KMS-11 (cell line): ENCODE measurements at regions not wholly inside any gene's neighbourhood (a gene's known extent, or its start where the extent isn't known, plus 50 kb on each side); places are given as distances from the start of the nearest gene placed in this dataset.

Source experiments
- H2AFZ ChIP-seq: fragments of 200-600 bp; sonication (generic); 2 replicates; pipeline ENCODE4 v1.6.1; 2016; ENCODE audit warnings: antibody characterized with exemption, mixed run types, low read depth
- H3K27ac ChIP-seq: fragments of 200-600 bp; sonication (generic); 2 replicates; pipeline ENCODE4 v1.6.1; 2016; ENCODE audit warnings: mild to moderate bottlenecking, mixed run types
- H3K27me3 ChIP-seq: fragments of 200-600 bp; sonication (generic); 2 replicates; pipeline ENCODE4 v1.6.1; 2017; ENCODE audit warnings: mild to moderate bottlenecking, low read depth, mixed run types, moderate library complexity; ENCODE audit not compliant: insufficient read depth
- H3K36me3 ChIP-seq: fragments of 200-600 bp; sonication (generic); 2 replicates; pipeline ENCODE4 v1.6.1; 2017; ENCODE audit warnings: mild to moderate bottlenecking, mixed run types; ENCODE audit not compliant: insufficient read depth
- H3K4me1 ChIP-seq: fragments of 200-600 bp; sonication (generic); 2 replicates; pipeline ENCODE4 v1.6.1; 2016; ENCODE audit warnings: mild to moderate bottlenecking, low read depth, mixed run types; ENCODE audit not compliant: poor library complexity, severe bottlenecking
- H3K4me2 ChIP-seq: fragments of 200-600 bp; sonication (generic); 2 replicates; pipeline ENCODE4 v1.7.0; 2016; ENCODE audit warnings: mild to moderate bottlenecking, mixed run types
- H3K4me3 ChIP-seq: fragments of 200-600 bp; sonication (generic); IDR thresholded peaks from 2 replicates; pipeline ENCODE4 v1.6.1; 2017; ENCODE audit warnings: low read depth, low read length, mixed read lengths; ENCODE audit not compliant: insufficient read depth
- H3K79me2 ChIP-seq: fragments of 200-600 bp; sonication (generic); 2 replicates; pipeline ENCODE4 v1.6.1; 2016; ENCODE audit warnings: low read depth, mixed run types; ENCODE audit not compliant: insufficient read depth
- H3K9ac ChIP-seq: fragments of 200-600 bp; sonication (generic); 2 replicates; pipeline ENCODE4 v1.6.1; 2016; ENCODE audit warnings: mild to moderate bottlenecking, mixed run types
- H4K20me1 ChIP-seq: fragments of 200-600 bp; sonication (generic); 2 replicates; pipeline ENCODE4 v1.6.1; 2016; ENCODE audit warnings: mild to moderate bottlenecking, mixed run types; ENCODE audit not compliant: insufficient read depth
- TF ChIP-seq, protein P1 (sequence below): fragments of 200-600 bp; sonication (generic); conservative IDR thresholded peaks from 2 replicates; pipeline ENCODE4 v1.6.1; 2017; ENCODE audit warnings: low read depth, mild to moderate bottlenecking, antibody characterized with exemption, low read length, moderate library complexity, mixed read lengths

DNA sequence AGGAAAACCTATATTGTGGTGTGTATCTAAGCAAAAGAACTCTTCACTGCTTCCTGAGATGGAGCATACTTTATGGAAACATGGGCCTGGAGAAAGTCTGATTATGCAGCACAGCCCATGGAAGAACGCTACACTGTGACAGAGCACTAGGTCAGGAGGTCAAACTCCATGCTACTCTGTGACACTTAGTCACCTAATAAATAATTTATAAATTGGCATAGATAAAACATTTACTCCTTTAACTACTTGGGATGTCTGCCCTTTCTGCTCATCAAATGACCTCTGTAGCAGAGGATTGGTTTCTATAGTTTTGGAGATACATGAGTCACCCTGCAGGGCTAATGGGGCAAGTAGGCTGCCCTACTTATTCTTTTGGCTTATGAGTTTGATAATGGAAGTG, 134.7 kb upstream of the BANK1 start:
- no peak overlapping the region for H2AFZ ChIP-seq

DNA sequence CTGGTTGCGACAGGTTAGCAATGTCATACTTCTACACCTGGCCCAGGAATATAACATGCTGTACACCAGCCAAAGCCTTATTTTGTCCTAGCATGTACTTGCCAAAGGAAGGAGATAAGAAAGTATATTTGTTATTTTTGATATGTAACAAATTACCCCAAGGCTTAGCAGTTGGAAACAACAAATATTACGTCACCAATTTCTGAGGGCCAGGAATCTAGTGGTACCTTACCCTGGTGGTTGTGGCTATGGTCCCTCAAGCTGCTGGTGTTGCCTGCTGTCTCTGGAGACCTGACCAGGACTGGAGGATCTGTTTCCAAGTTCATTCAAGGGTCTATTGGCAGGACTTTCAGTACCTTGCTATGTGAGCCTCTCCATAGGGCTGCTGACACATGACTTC, 135.5 kb upstream of the BANK1 start:
- Histone ChIP-seq H3K4me3 (no peak overlapping the region), H3K4me2 (no peak overlapping the region), H3K79me2 (no peaks in the 10 kb centered on the region), H3K36me3 (no peaks in the 10 kb centered on the region), H4K20me1 (no peaks in the 10 kb centered on the region), H2AFZ (no peak overlapping the region), H3K4me1 (no peaks in the 10 kb centered on the region), H3K27ac (no peak overlapping the region), H3K27me3 (no peaks in the 10 kb centered on the region), H3K9ac (no peak overlapping the region)
- TF ChIP-seq, protein P1, sequence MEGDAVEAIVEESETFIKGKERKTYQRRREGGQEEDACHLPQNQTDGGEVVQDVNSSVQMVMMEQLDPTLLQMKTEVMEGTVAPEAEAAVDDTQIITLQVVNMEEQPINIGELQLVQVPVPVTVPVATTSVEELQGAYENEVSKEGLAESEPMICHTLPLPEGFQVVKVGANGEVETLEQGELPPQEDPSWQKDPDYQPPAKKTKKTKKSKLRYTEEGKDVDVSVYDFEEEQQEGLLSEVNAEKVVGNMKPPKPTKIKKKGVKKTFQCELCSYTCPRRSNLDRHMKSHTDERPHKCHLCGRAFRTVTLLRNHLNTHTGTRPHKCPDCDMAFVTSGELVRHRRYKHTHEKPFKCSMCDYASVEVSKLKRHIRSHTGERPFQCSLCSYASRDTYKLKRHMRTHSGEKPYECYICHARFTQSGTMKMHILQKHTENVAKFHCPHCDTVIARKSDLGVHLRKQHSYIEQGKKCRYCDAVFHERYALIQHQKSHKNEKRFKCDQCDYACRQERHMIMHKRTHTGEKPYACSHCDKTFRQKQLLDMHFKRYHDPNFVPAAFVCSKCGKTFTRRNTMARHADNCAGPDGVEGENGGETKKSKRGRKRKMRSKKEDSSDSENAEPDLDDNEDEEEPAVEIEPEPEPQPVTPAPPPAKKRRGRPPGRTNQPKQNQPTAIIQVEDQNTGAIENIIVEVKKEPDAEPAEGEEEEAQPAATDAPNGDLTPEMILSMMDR, result no peak

More for the DNA sequence above, 134.7 kb upstream of the BANK1 start:
- Histone ChIP-seq H4K20me1 (no peaks in the 10 kb centered on the region), H3K4me1 (no peaks in the 10 kb centered on the region), H3K36me3 (no peaks in the 10 kb centered on the region), H3K27ac (no peak overlapping the region), H3K4me2 (no peak overlapping the region), H3K9ac (no peak overlapping the region), H3K27me3 (no peaks in the 10 kb centered on the region), H3K4me3 (no peak overlapping the region), H3K79me2 (no peaks in the 10 kb centered on the region)
- TF ChIP-seq, protein P1, result no peak

DNA sequence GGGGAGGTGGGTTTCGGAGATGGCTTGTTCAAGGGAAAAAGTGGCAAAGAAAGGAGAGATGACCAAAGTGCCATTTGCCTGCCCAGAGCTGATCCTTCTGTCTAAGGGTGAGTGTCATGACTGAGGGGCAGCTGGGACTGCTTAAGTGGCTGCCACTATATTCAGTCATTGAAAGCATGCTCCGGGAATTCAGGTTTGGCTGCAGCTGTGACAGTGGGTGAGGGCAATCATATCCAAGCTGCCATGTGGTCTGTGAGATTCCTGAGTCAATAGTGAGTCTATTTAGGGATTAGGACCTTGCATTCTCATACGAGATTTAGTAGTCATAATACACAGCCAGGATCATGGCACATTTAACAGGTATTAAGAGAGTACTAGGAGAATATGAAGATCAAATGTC, 138.8 kb upstream of the BANK1 start:
- H4K20me1 ChIP-seq, result no peaks in the 10 kb centered on the region
- H3K9ac ChIP-seq, result no peak overlapping the region

GRCh38 chr4:101649790-101650515, 140.6 kb upstream of the BANK1 start:
- H3K9ac ChIP-seq, result no peak overlapping the region
- no peaks in the 10 kb centered on the region for H3K4me1 ChIP-seq
- H3K4me3 ChIP-seq, result no peak overlapping the region
- TF ChIP-seq, protein P1, result no peak
- no peak overlapping the region for H3K27ac ChIP-seq
- no peaks in the 10 kb centered on the region for H3K79me2 ChIP-seq
- no peak overlapping the region for H2AFZ ChIP-seq
- H3K4me2 ChIP-seq, result no peak overlapping the region
- no peaks in the 10 kb centered on the region for H3K36me3 ChIP-seq
- H3K27me3 ChIP-seq, result no peaks in the 10 kb centered on the region
- H4K20me1 ChIP-seq, result no peaks in the 10 kb centered on the region

More for the DNA sequence above, 138.8 kb upstream of the BANK1 start:
- no peaks in the 10 kb centered on the region for H3K79me2 ChIP-seq
- H3K4me2 ChIP-seq, result no peak overlapping the region
- H3K36me3 ChIP-seq, result no peaks in the 10 kb centered on the region
- no peak overlapping the region for H2AFZ ChIP-seq
- no peak overlapping the region for H3K27ac ChIP-seq
- TF ChIP-seq, protein P1, result no peak
- H3K4me1 ChIP-seq, result no peaks in the 10 kb centered on the region
- H3K4me3 ChIP-seq, result no peak overlapping the region
- no peaks in the 10 kb centered on the region for H3K27me3 ChIP-seq
